Fibroblast of lung (primary cell): ENCODE measurements at regions not wholly inside any gene's neighbourhood (a gene's known extent, or its start where the extent isn't known, plus 50 kb on each side); places are given as distances from the start of the nearest gene placed in this dataset.

ENCODE experiments used
- DNase-seq, 2 donors: peaks; one replicate each; pipeline versions ENCODE4 v3.0.0 to v3.0.0-alpha.2; 2010; ENCODE audit warnings: low read depth in 2 of 2
- H2AFZ ChIP-seq: 2 replicates; pipeline ENCODE4 v1.5.1; 2012; ENCODE audit warnings: low read length, control low read depth, inconsistent platforms
- H3K27ac ChIP-seq: 2 replicates; pipeline ENCODE4 v1.5.1; 2011; ENCODE audit warnings: low read length, control low read depth; ENCODE audit not compliant: insufficient read depth
- H3K27me3 ChIP-seq: 2 replicates; pipeline ENCODE4 v1.5.1; 2011; ENCODE audit warnings: mild to moderate bottlenecking, low read length; ENCODE audit not compliant: control insufficient read depth, insufficient read depth
- H3K36me3 ChIP-seq: 2 replicates; pipeline ENCODE4 v1.5.1; 2011; ENCODE audit warnings: low read length; ENCODE audit not compliant: control insufficient read depth, insufficient read depth
- H3K4me1 ChIP-seq: 2 replicates; pipeline ENCODE4 v1.5.1; 2011; ENCODE audit warnings: low read length; ENCODE audit not compliant: control insufficient read depth, insufficient read depth; ENCODE audit errors: extremely low read depth
- H3K4me2 ChIP-seq: 2 replicates; pipeline ENCODE4 v1.5.1; 2011; ENCODE audit warnings: low read length, control low read depth; ENCODE audit not compliant: insufficient read depth; ENCODE audit errors: extremely low read depth
- H3K4me3 ChIP-seq, 4 experiments: fragments of 200-600 bp in 1 of 4; sonication (generic) in 1 of 4; replicated peaks in 1 of 4; 2 replicates each; pipeline ENCODE4 v1.5.1; 2011 to 2016; ENCODE audit warnings: low read length in 4 of 4, low read depth in 3 of 4, mild to moderate bottlenecking in 3 of 4, control low read depth in 2 of 4, inconsistent platforms in 1 of 4, mixed read lengths in 1 of 4; ENCODE audit not compliant: insufficient read depth in 1 of 4; ENCODE audit errors: control extremely low read depth in 1 of 4
- H3K79me2 ChIP-seq: 2 replicates; pipeline ENCODE4 v1.5.1; 2012; ENCODE audit warnings: mild to moderate bottlenecking, low read length, inconsistent platforms; ENCODE audit not compliant: control insufficient read depth, insufficient read depth
- H3K9ac ChIP-seq: 2 replicates; pipeline ENCODE4 v1.5.1; 2011; ENCODE audit warnings: mild to moderate bottlenecking, low read length, control low read depth; ENCODE audit not compliant: insufficient read depth
- H3K9me3 ChIP-seq: 2 replicates; pipeline ENCODE4 v1.5.1; 2012; ENCODE audit warnings: low read depth, low read length; ENCODE audit not compliant: control insufficient read depth, insufficient read depth
- H4K20me1 ChIP-seq: 2 replicates; pipeline ENCODE4 v1.5.1; 2011; ENCODE audit warnings: low read length; ENCODE audit not compliant: control insufficient read depth, insufficient read depth; ENCODE audit errors: extremely low read depth
- EZH2 ChIP-seq: IDR thresholded peaks from 2 replicates; pipeline ENCODE4 v1.5.1; 2012; ENCODE audit warnings: low read length, control low read depth, mild to moderate bottlenecking; ENCODE audit errors: missing control alignments
- TF ChIP-seq, protein P1 (sequence below), 2 donors: IDR thresholded peaks in 1 of 2; conservative IDR thresholded peaks in 1 of 2; 1 replicate in 1 of 2; 2 replicates in 1 of 2; pipeline ENCODE4 v1.5.1; 2011 to 2012; ENCODE audit warnings: low read length in 2 of 2, control low read depth in 1 of 2, inconsistent platforms in 1 of 2, low read depth in 1 of 2, mild to moderate bottlenecking in 1 of 2

- no peak overlapping the region for H3K4me2 ChIP-seq
- no peaks in the 10 kb centered on the region for H4K20me1 ChIP-seq
- no peaks in the 10 kb centered on the region for H3K36me3 ChIP-seq
- no peak for DNase-seq
- no peak overlapping the region for H3K27ac ChIP-seq
- H3K4me1 ChIP-seq = no peaks in the 10 kb centered on the region
- no peaks in the 10 kb centered on the region for H3K79me2 ChIP-seq
- H2AFZ ChIP-seq = no peak overlapping the region
- no peaks in the 10 kb centered on the region for H3K9me3 ChIP-seq
- TF ChIP-seq, protein P1, sequence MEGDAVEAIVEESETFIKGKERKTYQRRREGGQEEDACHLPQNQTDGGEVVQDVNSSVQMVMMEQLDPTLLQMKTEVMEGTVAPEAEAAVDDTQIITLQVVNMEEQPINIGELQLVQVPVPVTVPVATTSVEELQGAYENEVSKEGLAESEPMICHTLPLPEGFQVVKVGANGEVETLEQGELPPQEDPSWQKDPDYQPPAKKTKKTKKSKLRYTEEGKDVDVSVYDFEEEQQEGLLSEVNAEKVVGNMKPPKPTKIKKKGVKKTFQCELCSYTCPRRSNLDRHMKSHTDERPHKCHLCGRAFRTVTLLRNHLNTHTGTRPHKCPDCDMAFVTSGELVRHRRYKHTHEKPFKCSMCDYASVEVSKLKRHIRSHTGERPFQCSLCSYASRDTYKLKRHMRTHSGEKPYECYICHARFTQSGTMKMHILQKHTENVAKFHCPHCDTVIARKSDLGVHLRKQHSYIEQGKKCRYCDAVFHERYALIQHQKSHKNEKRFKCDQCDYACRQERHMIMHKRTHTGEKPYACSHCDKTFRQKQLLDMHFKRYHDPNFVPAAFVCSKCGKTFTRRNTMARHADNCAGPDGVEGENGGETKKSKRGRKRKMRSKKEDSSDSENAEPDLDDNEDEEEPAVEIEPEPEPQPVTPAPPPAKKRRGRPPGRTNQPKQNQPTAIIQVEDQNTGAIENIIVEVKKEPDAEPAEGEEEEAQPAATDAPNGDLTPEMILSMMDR (conservative IDR thresholded peaks at IDR 0.05 in 1 of 2, IDR thresholded peaks at IDR 0.05 in 1 of 2; ENCODE audit: low read depth in 1 of 2, low read length in 2 of 2) = no peak
- TF ChIP-seq EZH2 = no peak
- no peak overlapping the region for H3K9ac ChIP-seq
- no peak overlapping the region for H3K4me3 ChIP-seq
- no peaks in the 10 kb centered on the region for H3K27me3 ChIP-seq
Measured at GRCh38 chr13:26976313-26976712, 195.3 kb downstream of the USP12 start.

DNA sequence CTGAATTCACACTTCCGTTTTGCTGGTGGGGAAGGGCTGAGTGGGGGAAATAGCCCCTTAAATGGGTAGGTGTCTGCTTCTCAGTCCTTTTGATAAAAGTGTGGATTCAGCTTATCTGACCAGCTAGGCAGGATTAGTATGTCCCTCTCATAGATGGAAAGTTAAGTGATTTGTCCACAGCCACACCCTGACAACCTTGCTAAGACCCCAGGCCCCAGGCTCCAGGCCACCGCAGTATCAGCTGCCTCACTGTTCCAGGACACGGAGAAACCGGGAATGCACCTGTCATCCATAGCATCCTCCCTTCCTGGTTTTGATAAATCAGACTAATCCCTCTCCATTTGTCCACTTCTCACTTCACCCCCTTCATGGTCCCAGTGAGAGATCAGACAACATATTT, 197.7 kb downstream of the USP12 start:
- H2AFZ ChIP-seq = no peak overlapping the region
- no peaks in the 10 kb centered on the region for H3K36me3 ChIP-seq
- H3K4me1 ChIP-seq = no peaks in the 10 kb centered on the region
- TF ChIP-seq, protein P1 (conservative IDR thresholded peaks at IDR 0.05 in 1 of 2, IDR thresholded peaks at IDR 0.05 in 1 of 2; ENCODE audit: low read depth in 1 of 2, low read length in 2 of 2) = no peak
- TF ChIP-seq EZH2 = no peak
- H3K9ac ChIP-seq = no peak overlapping the region
- no peak for DNase-seq
- no peaks in the 10 kb centered on the region for H3K27me3 ChIP-seq
- no peak overlapping the region for H3K27ac ChIP-seq
- H4K20me1 ChIP-seq = no peaks in the 10 kb centered on the region
- no peak overlapping the region for H3K4me2 ChIP-seq
- no peaks in the 10 kb centered on the region for H3K9me3 ChIP-seq
- H3K79me2 ChIP-seq = no peaks in the 10 kb centered on the region
- H3K4me3 ChIP-seq = no peak overlapping the region

DNA sequence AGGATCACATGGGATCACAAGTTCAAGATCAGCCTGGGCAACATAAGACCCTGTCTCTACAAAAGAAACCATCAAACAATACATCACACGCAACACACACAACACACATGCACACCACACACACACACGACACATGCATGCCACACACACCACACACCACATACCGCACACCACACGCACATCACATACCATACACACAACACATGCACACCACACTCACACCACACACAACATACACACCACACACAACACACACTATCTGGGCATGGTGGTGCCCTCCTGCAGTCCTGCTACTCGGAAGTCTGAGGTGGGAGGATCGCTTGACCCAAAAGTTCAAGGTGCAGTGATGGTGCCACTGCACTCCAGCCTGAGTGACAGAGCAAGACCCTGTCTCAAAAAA, 198.3 kb downstream of the USP12 start:
- no peak overlapping the region for H2AFZ ChIP-seq
- H3K27me3 ChIP-seq = no peaks in the 10 kb centered on the region
- H3K27ac ChIP-seq = no peak overlapping the region
- no peak for TF ChIP-seq EZH2
- TF ChIP-seq, protein P1 (conservative IDR thresholded peaks at IDR 0.05 in 1 of 2, IDR thresholded peaks at IDR 0.05 in 1 of 2; ENCODE audit: low read depth in 1 of 2, low read length in 2 of 2) = no peak
- H4K20me1 ChIP-seq = no peaks in the 10 kb centered on the region
- H3K9ac ChIP-seq = no peak overlapping the region
- H3K4me3 ChIP-seq = no peak overlapping the region
- no peaks in the 10 kb centered on the region for H3K9me3 ChIP-seq
- H3K36me3 ChIP-seq = no peaks in the 10 kb centered on the region
- no peak overlapping the region for H3K4me2 ChIP-seq
- H3K4me1 ChIP-seq = no peaks in the 10 kb centered on the region
- H3K79me2 ChIP-seq = no peaks in the 10 kb centered on the region
- DNase-seq = no peak
